IMR-90 (cell line): ENCODE measurements at regions not wholly inside any gene's neighbourhood (a gene's known extent, or its start where the extent isn't known, plus 50 kb on each side); places are given as distances from the start of the nearest gene placed in this dataset.

Experiments used
- ATAC-seq: fragments of 200-7000 bp; cut with Tn5 transposase; 2 replicates; pipeline ENCODE4 v1.9.1; 2020; ENCODE audit warnings: low read depth, mild to moderate bottlenecking, moderate library complexity
- BruUV-seq: library from RNA; stranded (reverse); fragments of 400-500 nt; replicated peaks from 2 replicates; lab custom pipeline; 2021; lab: Mats Ljungman, UMichigan
- CTCF ChIA-PET: fragments of 300-600 bp; formaldehyde crosslinking; extraction: SDS; loops from one replicate; lab custom pipeline; 2021; ENCODE audit warnings: antibody characterized with exemption; lab: Yijun Ruan, JAX
- POLR2A ChIA-PET: fragments of 300-600 bp; sonication (Branson Sonifier 250); formaldehyde crosslinking; loops from one replicate; lab custom pipeline; 2022; ENCODE audit warnings: antibody characterized with exemption; ENCODE audit not compliant: unreplicated experiment; lab: Charles Lee
- DNase-seq: peaks from one replicate; pipeline ENCODE4 v3.0.0; 2013
- H2AFZ ChIP-seq: replicated peaks from 2 replicates; pipeline ENCODE3; 2013; ENCODE audit warnings: low read length, mild to moderate bottlenecking; ENCODE audit not compliant: poor library complexity
- H2AK5ac ChIP-seq: 2 replicates; pipeline ENCODE4 v1.6.1; 2013; ENCODE audit warnings: low read depth, low read length, inconsistent platforms
- H2AK9ac ChIP-seq: replicated peaks from 2 replicates; pipeline ENCODE3; 2013; ENCODE audit warnings: mild to moderate bottlenecking, low read depth, low read length, moderate library complexity; ENCODE audit not compliant: poor library complexity
- H2BK120ac ChIP-seq: 2 replicates; pipeline ENCODE4 v1.6.1; 2013; ENCODE audit warnings: low read depth, low read length, inconsistent platforms
- H2BK15ac ChIP-seq: 3 replicates; pipeline ENCODE4 v1.6.1; 2013; ENCODE audit warnings: low read depth, low read length, inconsistent platforms
- H2BK20ac ChIP-seq: 2 replicates; pipeline ENCODE4 v1.6.1; 2013; ENCODE audit warnings: low read depth, mild to moderate bottlenecking, inconsistent platforms, low read length, moderate library complexity
- H2BK5ac ChIP-seq: 2 replicates; pipeline ENCODE4 v1.6.1; 2013; ENCODE audit warnings: mild to moderate bottlenecking, low read depth, low read length, inconsistent platforms; ENCODE audit not compliant: poor library complexity, severe bottlenecking
- H3K14ac ChIP-seq: replicated peaks from 2 replicates; pipeline ENCODE4 v1.6.1; 2013; ENCODE audit warnings: low read depth, low read length, inconsistent platforms
- H3K18ac ChIP-seq: 2 replicates; pipeline ENCODE4 v1.6.1; 2013; ENCODE audit warnings: low read depth, low read length, control low read depth
- H3K23ac ChIP-seq: 2 replicates; pipeline ENCODE4 v1.6.1; 2013; ENCODE audit warnings: low read depth, low read length, inconsistent platforms
- H3K27ac ChIP-seq: 2 replicates; pipeline ENCODE4 v1.5.1; 2013; ENCODE audit warnings: mild to moderate bottlenecking, control low read depth, low read length; ENCODE audit not compliant: insufficient read depth
- H3K27me3 ChIP-seq: 2 replicates; pipeline ENCODE4 v1.6.1; 2013; ENCODE audit warnings: low read length; ENCODE audit not compliant: control insufficient read depth, insufficient read depth
- H3K36me3 ChIP-seq: 2 replicates; pipeline ENCODE4 v1.6.1; 2013; ENCODE audit warnings: low read length, mixed read lengths; ENCODE audit not compliant: control insufficient read depth, insufficient read depth
- H3K4ac ChIP-seq: 2 replicates; pipeline ENCODE4 v1.6.1; 2013; ENCODE audit warnings: low read depth, low read length, inconsistent platforms
- H3K4me1 ChIP-seq: 2 replicates; pipeline ENCODE4 v1.6.1; 2013; ENCODE audit warnings: low read length, mixed read lengths; ENCODE audit not compliant: control insufficient read depth, insufficient read depth
- H3K4me2 ChIP-seq: 2 replicates; pipeline ENCODE4 v1.6.1; 2013; ENCODE audit warnings: low read depth, mild to moderate bottlenecking, control low read depth, low read length, moderate library complexity
- H3K4me3 ChIP-seq: 2 replicates; pipeline ENCODE4 v1.5.1; 2013; ENCODE audit warnings: low read depth, mild to moderate bottlenecking, control low read depth, low read length, moderate library complexity; ENCODE audit not compliant: insufficient read depth
- H3K56ac ChIP-seq: 2 replicates; pipeline ENCODE4 v1.6.1; 2013; ENCODE audit warnings: low read length, inconsistent platforms; ENCODE audit not compliant: insufficient read depth; ENCODE audit errors: extremely low read depth
- H3K79me1 ChIP-seq, 2 experiments: 2 replicates each; pipeline ENCODE4 v1.6.1; 2013; ENCODE audit warnings: low read length in 2 of 2, inconsistent platforms in 1 of 2, low read depth in 1 of 2
- H3K9ac ChIP-seq: 2 replicates; pipeline ENCODE4 v1.6.1; 2013; ENCODE audit warnings: low read depth, low read length, control low read depth
- H3K9me1 ChIP-seq: 2 replicates; pipeline ENCODE4 v1.6.1; 2013; ENCODE audit warnings: low read length, inconsistent platforms; ENCODE audit not compliant: insufficient read depth
- H3K9me3 ChIP-seq: 2 replicates; pipeline ENCODE4 v1.6.1; 2013; ENCODE audit warnings: low read length; ENCODE audit not compliant: control insufficient read depth, insufficient read depth
- H4K20me1 ChIP-seq: 2 replicates; pipeline ENCODE4 v1.6.1; 2013; ENCODE audit warnings: low read length, inconsistent platforms; ENCODE audit not compliant: insufficient read depth
- H4K5ac ChIP-seq: 2 replicates; pipeline ENCODE4 v1.6.1; 2013; ENCODE audit warnings: mild to moderate bottlenecking, low read depth, low read length, control low read depth
- H4K8ac ChIP-seq, 2 experiments: 2 replicates each; pipeline ENCODE4 v1.6.1; 2013; ENCODE audit warnings: low read depth in 2 of 2, low read length in 2 of 2, control low read depth in 1 of 2, inconsistent platforms in 1 of 2
- H4K91ac ChIP-seq: 2 replicates; pipeline ENCODE4 v1.6.1; 2013; ENCODE audit warnings: low read depth, low read length, inconsistent platforms; ENCODE audit not compliant: insufficient read depth
- BHLHE40 ChIP-seq: fragments of 150-350 bp; IDR thresholded peaks from 2 replicates; pipeline ENCODE4 v1.6.1; 2016; ENCODE audit warnings: mild to moderate bottlenecking, low read depth, low read length
- CEBPB ChIP-seq: IDR thresholded peaks from 2 replicates; pipeline ENCODE4 v1.6.1; 2012; ENCODE audit warnings: low read depth, low read length, improper control_type of control experiment
- CHD1 ChIP-seq: IDR thresholded peaks from 2 replicates; pipeline ENCODE4 v1.6.1; 2012; ENCODE audit warnings: low read depth, low read length, improper control_type of control experiment
- CTCF ChIP-seq: conservative IDR thresholded peaks from 2 replicates; pipeline ENCODE4 v1.5.1; 2012; ENCODE audit warnings: mild to moderate bottlenecking, low read depth, low read length, improper control_type of control experiment
- MAFK ChIP-seq: IDR thresholded peaks from 2 replicates; pipeline ENCODE4 v1.6.1; 2012; ENCODE audit warnings: low read depth, low read length, improper control_type of control experiment
- MXI1 ChIP-seq: IDR thresholded peaks from 2 replicates; pipeline ENCODE4 v1.6.1; 2012; ENCODE audit warnings: low read depth, mild to moderate bottlenecking, low read length, moderate library complexity, borderline replicate concordance
- NFE2L2 ChIP-seq: fragments of 150-350 bp; IDR thresholded peaks from 2 replicates; pipeline ENCODE4 v1.6.1; 2016; ENCODE audit warnings: low read depth, mild to moderate bottlenecking, low read length
- RAD21 ChIP-seq: IDR thresholded peaks from 2 replicates; pipeline ENCODE4 v1.6.1; 2012; ENCODE audit warnings: low read length, improper control_type of control experiment
- RFX5 ChIP-seq: IDR thresholded peaks from 2 replicates; pipeline ENCODE4 v1.8.0; 2012; ENCODE audit warnings: low read depth, mild to moderate bottlenecking, low read length, moderate library complexity
- USF2 ChIP-seq: fragments of 150-350 bp; IDR thresholded peaks from 2 replicates; pipeline ENCODE4 v1.6.1; 2017; ENCODE audit warnings: mild to moderate bottlenecking, antibody characterized with exemption, low read length, low read depth
- WGBS, 2 experiments: methylation state at CpG; one replicate each; pipeline versions ENCODE4 v1.1.5 to v1.1.7; 2013; ENCODE audit warnings: missing lambda C conversion rate in 2 of 2; ENCODE audit not compliant: insufficient read length in 1 of 2; ENCODE audit errors: extremely low coverage in 2 of 2; 5-methylcytosine and 5-hydroxymethylcytosine counted together
- dilution Hi-C: fragments of 300-500 bp; cut with HindIII; formaldehyde crosslinking; loops from one replicate; pipeline ENCODE4 v1.14.3; 2018; ENCODE audit warnings: low sequenced_read_pairs; ENCODE audit not compliant: unreplicated experiment
- in situ Hi-C: fragments of 300-500 bp; cut with MboI; formaldehyde crosslinking; loops from 3 replicates; pipeline ENCODE4 v1.14.3; 2019; ENCODE audit warnings: low sequenced_read_pairs, inconsistent platforms, mixed read lengths
- intact Hi-C: fragments of 100-400 bp; cut with micrococcal nuclease; formaldehyde crosslinking; loops from 2 replicates; pipeline ENCODE4 v1.10.0; 2022

GRCh38 chr2:209260281-209260680, 163.6 kb upstream of the MAP2 start:
- Histone ChIP-seq H3K36me3 (no peaks in the 10 kb centered on the region), H3K4ac (no peak overlapping the region), H3K56ac (no peak overlapping the region), H3K4me1 (no peaks in the 10 kb centered on the region), H2AK9ac (no peak overlapping the region), H2BK15ac (no peak overlapping the region), H2BK5ac (no peak overlapping the region), H3K4me2 (no peak overlapping the region), H3K9ac (no peak overlapping the region), H2BK120ac (no peak overlapping the region), H3K27ac (no peak overlapping the region), H3K18ac (no peak overlapping the region), H4K20me1 (no peaks in the 10 kb centered on the region), H3K27me3 (no peaks in the 10 kb centered on the region), H3K79me1 (no peaks in the 10 kb centered on the region), H3K14ac (no peak overlapping the region), H2AFZ (no peak overlapping the region), H4K5ac (no peak overlapping the region), H4K91ac (no peak overlapping the region), H2BK20ac (no peak overlapping the region), H4K8ac (no peak overlapping the region), H3K4me3 (no peak overlapping the region), H3K9me3 (no peaks in the 10 kb centered on the region), H3K23ac (no peak overlapping the region), H2AK5ac (no peak overlapping the region), H3K9me1 (no peaks in the 10 kb centered on the region)
- TF ChIP-seq CTCF: no peak
- no peak for TF ChIP-seq RFX5
- no peak for TF ChIP-seq RAD21
- TF ChIP-seq CHD1: no peak
- TF ChIP-seq CEBPB: no peak
- no peak for TF ChIP-seq BHLHE40
- TF ChIP-seq NFE2L2: no peak
- no peak for TF ChIP-seq USF2
- no peak for TF ChIP-seq MAFK
- TF ChIP-seq MXI1: no peak
- DNase-seq (no peak), ATAC-seq (no peak)
- CTCF ChIA-PET: interaction anchor here (0.7 kb wide), 1 partner anchor 105 kb away, joined by 5 read pairs; no protein-coding TSS in a partner anchor
- no TSS peak for BruUV-seq
- in situ Hi-C loops: no loop called here
- dilution Hi-C loops: no loop called here
- POLR2A ChIA-PET: no interaction called here
- intact Hi-C loops: no loop called here
- whole genome bisulfite sequencing, 2 experiments: no CpG with 5 or more reads among the region's 5 CpGs
